Heart left ventricle (tissue), 16 donors: ENCODE measurements at regions not wholly inside any gene's neighbourhood (a gene's known extent, or its start where the extent isn't known, plus 50 kb on each side); places are given as distances from the start of the nearest gene placed in this dataset.

ENCODE experiments used
- ATAC-seq, 4 donors: fragments of 200-7000 bp; cut with Tn5 transposase; one replicate each; pipeline ENCODE4 v1.9.1; 2020 to 2022; ENCODE audit warnings: moderate library complexity in 4 of 4, mild to moderate bottlenecking in 3 of 4, moderate number of reproducible peaks in 1 of 4
- DNase-seq, 5 donors: peaks; one replicate each; pipeline ENCODE4 v3.0.0-alpha.2; 2020
- H3K27ac ChIP-seq, 12 donors: fragments of 200-600 bp; sonication (generic) in 4 of 12; one replicate each; pipeline versions ENCODE4 v1.5.0 to v1.8.0; 2016 to 2022; ENCODE audit warnings: mild to moderate bottlenecking in 2 of 12
- H3K27me3 ChIP-seq, 9 donors: fragments of 200-600 bp; sonication (generic) in 2 of 9; one replicate each; pipeline versions ENCODE4 v1.5.1 to v1.8.0; 2016 to 2022; ENCODE audit warnings: mild to moderate bottlenecking in 3 of 9
- H3K36me3 ChIP-seq, 9 donors: fragments of 200-600 bp; sonication (generic) in 2 of 9; one replicate each; pipeline versions ENCODE4 v1.5.0 to v1.8.0; 2018 to 2022; ENCODE audit warnings: mild to moderate bottlenecking in 2 of 9
- H3K4me1 ChIP-seq, 12 donors: fragments of 200-600 bp; sonication (generic) in 4 of 12; one replicate each; pipeline versions ENCODE4 v1.5.0 to v1.8.0; 2016 to 2022; ENCODE audit warnings: mild to moderate bottlenecking in 3 of 12
- H3K4me3 ChIP-seq, 12 donors: fragments of 200-600 bp; sonication (generic) in 4 of 12; one replicate each; pipeline versions ENCODE4 v1.5.0 to v1.8.0; 2017 to 2022; ENCODE audit warnings: mild to moderate bottlenecking in 9 of 12, moderate library complexity in 4 of 12
- H3K9me3 ChIP-seq, 12 donors: fragments of 200-600 bp; sonication (generic) in 4 of 12; one replicate each; pipeline versions ENCODE4 v1.5.0 to v1.8.0; 2016 to 2022; ENCODE audit warnings: mild to moderate bottlenecking in 1 of 12
- POLR2A ChIP-seq, 2 donors: fragments of 450-650 bp; IDR thresholded peaks; one replicate each; pipeline ENCODE4 v1.6.1; 2017; ENCODE audit warnings: antibody characterized with exemption in 2 of 2, mild to moderate bottlenecking in 2 of 2, moderate library complexity in 2 of 2
- WGBS, 4 donors: extraction: QIAGEN DNeasy Blood & Tissue Kit in 2 of 4; methylation state at CpG; one replicate each; pipeline versions ENCODE4 v1.1.5 to v1.1.7; 2013 to 2018; 5-methylcytosine and 5-hydroxymethylcytosine counted together
- intact Hi-C, 10 donors: fragments of 100-400 bp; cut with DNase I; formaldehyde crosslinking; loops; one replicate each; pipeline versions ENCODE4 v1.11.1 to v1.14.2; 2022
- TF ChIP-seq, protein P1 (sequence below), 12 donors: fragments of 200-600 bp; sonication (generic) in 4 of 12; IDR thresholded peaks; one replicate each; pipeline versions ENCODE4 v1.5.0 to v1.8.0; 2018 to 2022; ENCODE audit warnings: antibody characterized with exemption in 12 of 12, mild to moderate bottlenecking in 5 of 12
- donor health status: ischemic (EF 13 %, LVEDD 7.1; RV severe dilation, severe dysfunction).
- donor health status: healthy with polysubstance abuse.
- donor health status: DM: no; HTN: yes; CAD: no.
- donor health status: DM: no; HTN: no; CAD: no.
- donor health status: ischemic (EF 25% LVEDD 6.9; RV normal size, moderate dysfunction).
- donor health status: ischemic (EF 25% LVEDD 5.7; RV mildly dilated, moderate dysfunction).
- donor health status: healthy.
- donor health status: DM: yes; HTN: yes; CAD: no.
- donor health status: ischemic (EF 35%, LVEDD 5.7; RV mildly dilated, moderate dysfunction).
- donor health status: nonischemic (EF 11% LVEDD 7.7; RV severe dilation, severe dysfunction).
- donor health status: DM: yes; HTN: yes; CAD: no.
- donor health status: PGD.
- donor health status: ischemic (EF 29% LVEDD 5.4; RV normal size, mild dysfunction).
- donor health status: nonischemic (EF 23%, LVEDD 6.1; RV moderate dilation, normal function).

DNA sequence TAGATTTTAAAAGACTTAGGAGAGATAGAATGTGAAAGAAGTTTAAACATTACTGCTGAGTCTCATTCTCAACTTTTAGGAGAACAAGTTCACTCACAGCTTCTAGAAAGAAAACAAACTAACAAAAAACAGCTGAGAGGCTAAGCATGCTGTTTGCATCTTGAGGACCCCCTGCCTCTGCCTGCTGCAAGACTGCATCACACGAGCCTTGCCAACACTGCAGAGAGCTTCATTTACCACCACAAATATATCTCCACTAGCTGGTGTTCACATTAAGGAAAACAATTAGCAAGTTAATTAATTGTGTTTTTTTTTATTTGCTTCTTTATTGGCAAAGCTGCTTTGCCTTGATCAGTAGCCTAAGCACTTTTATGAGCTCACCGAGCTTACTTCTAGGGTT, 336.6 kb upstream of the KIAA1217 start:
- Histone ChIP-seq H3K4me1 (peaks cover 0 to 3% (median 0%) of the 10 kb centered on the region in 12 donors), H3K4me3 (no peak overlapping the region), H3K27me3 (no peaks in the 10 kb centered on the region), H3K9me3 (no peaks in the 10 kb centered on the region), H3K36me3 (no peaks in the 10 kb centered on the region), H3K27ac (no peak overlapping the region)
- ATAC-seq: no peak
- 65 to 73% (median 69%) methylated on average over 2 of the region's 2 CpGs for WGBS, 4 donors
- intact Hi-C loops: no loop called here
- TF ChIP-seq, protein P1, sequence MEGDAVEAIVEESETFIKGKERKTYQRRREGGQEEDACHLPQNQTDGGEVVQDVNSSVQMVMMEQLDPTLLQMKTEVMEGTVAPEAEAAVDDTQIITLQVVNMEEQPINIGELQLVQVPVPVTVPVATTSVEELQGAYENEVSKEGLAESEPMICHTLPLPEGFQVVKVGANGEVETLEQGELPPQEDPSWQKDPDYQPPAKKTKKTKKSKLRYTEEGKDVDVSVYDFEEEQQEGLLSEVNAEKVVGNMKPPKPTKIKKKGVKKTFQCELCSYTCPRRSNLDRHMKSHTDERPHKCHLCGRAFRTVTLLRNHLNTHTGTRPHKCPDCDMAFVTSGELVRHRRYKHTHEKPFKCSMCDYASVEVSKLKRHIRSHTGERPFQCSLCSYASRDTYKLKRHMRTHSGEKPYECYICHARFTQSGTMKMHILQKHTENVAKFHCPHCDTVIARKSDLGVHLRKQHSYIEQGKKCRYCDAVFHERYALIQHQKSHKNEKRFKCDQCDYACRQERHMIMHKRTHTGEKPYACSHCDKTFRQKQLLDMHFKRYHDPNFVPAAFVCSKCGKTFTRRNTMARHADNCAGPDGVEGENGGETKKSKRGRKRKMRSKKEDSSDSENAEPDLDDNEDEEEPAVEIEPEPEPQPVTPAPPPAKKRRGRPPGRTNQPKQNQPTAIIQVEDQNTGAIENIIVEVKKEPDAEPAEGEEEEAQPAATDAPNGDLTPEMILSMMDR (IDR thresholded peaks at IDR 0.05): no peak
- no peak for DNase-seq

DNA sequence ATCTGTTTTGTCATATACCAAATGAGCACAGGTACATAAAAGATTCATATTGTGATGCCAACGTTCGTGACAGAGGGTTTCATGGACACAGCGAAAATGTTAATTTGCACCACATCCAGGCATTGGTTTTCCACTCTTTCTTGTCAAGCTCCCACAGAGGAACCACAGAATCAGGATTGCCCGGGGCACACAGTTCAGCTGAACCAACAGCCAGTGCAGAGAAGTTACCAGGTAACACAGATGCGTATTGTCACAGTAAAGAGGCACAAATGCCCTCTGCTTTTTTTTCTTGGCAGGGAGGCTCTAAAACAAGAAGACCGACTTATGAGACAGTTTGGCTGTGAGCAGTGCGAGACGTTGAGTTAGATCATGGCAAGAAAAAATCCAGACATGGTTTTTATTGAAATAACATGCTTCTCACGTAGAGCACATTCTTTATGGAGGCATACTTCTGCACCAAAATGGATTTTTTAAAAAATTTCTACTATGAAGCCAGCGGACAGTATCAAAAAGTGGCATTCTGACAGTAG, 331.1 kb upstream of the KIAA1217 start:
- Histone ChIP-seq H3K36me3 (no peaks in the 10 kb centered on the region), H3K27ac (no peak overlapping the region), H3K4me1 (no peaks in the 10 kb centered on the region), H3K9me3 (no peaks in the 10 kb centered on the region), H3K4me3 (no peak overlapping the region), H3K27me3 (peaks cover 0 to 6% (median 0%) of the 10 kb centered on the region in 9 donors)
- intact Hi-C loops: no loop called here
- TF ChIP-seq, protein P1 (IDR thresholded peaks at IDR 0.05): no peak
- no peak for TF ChIP-seq POLR2A (IDR thresholded peaks at IDR 0.05)
- 82 to 85% (median 83%) methylated on average over 10 of the region's 10 CpGs for WGBS, 4 donors
- ATAC-seq (no peak), DNase-seq (no peak)

DNA sequence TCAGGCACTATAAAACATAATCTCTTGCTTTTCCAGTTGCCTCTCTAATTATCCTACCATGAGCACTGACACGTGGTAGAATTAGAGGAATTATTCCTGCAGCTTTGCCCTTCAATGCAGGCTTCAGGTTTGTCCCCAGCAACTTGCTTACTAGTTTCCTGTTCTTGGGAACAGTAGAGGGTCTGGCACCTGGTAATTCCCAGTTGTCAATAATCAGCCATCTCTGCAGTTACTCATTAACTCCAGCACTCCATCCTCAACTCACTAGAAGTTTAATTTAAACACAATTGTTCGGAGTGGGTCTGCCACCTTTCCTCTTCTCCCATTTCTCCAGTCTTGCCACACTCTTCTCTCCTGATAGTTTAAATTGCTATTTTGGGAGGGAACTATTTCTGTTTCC, 324.3 kb upstream of the KIAA1217 start:
- peaks cover 0 to 4% (median 0%) of the 10 kb centered on the region in 12 donors for H3K4me1 ChIP-seq
- ATAC-seq (no peak), DNase-seq (no peak)
- no peaks in the 10 kb centered on the region for H3K9me3 ChIP-seq
- intact Hi-C loops: no loop called here
- no peak overlapping the region for H3K27ac ChIP-seq
- TF ChIP-seq, protein P1 (IDR thresholded peaks at IDR 0.05): no peak
- no peak for TF ChIP-seq POLR2A (IDR thresholded peaks at IDR 0.05)
- no peak overlapping the region for H3K4me3 ChIP-seq
- peaks cover 0 to 5% (median 0%) of the 10 kb centered on the region in 9 donors for H3K27me3 ChIP-seq
- no peaks in the 10 kb centered on the region for H3K36me3 ChIP-seq
- WGBS, 4 donors: 54 to 62% (median 59%) methylated on average over 2 of the region's 2 CpGs

DNA sequence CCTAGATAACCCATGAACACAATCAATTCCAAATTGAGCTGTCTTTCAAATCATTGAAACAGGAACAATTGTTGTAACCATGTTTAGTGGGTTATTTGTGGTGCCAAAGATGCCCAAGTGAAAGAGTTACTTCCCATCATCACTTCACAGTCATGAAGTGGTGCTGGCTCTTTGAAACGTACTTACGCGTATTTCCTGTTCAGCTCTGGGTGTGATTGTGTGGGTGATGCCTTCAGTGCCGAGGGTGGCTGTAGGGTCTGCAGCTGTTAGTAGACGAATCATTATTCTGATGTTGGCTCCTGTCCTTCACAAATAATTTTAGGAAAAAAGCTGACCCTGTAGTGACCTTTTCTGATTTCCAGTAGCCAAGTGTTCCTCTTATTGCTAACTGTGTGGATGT, 323.1 kb upstream of the KIAA1217 start:
- DNase-seq (no peak), ATAC-seq (no peak)
- intact Hi-C loops: loop anchor here in 1 of 10 donors (2.0 kb wide), 1 partner anchor 311 kb away; no protein-coding TSS in a partner anchor
- H3K4me1 ChIP-seq: peaks cover 0 to 4% (median 0%) of the 10 kb centered on the region in 12 donors
- no peaks in the 10 kb centered on the region for H3K9me3 ChIP-seq
- H3K27ac ChIP-seq: no peak overlapping the region
- H3K27me3 ChIP-seq: peaks cover 0 to 3% (median 0%) of the 10 kb centered on the region in 9 donors
- TF ChIP-seq, protein P1 (IDR thresholded peaks at IDR 0.05): no peak
- no peak for TF ChIP-seq POLR2A (IDR thresholded peaks at IDR 0.05)
- H3K4me3 ChIP-seq: no peak overlapping the region
- H3K36me3 ChIP-seq: no peaks in the 10 kb centered on the region
- 54 to 64% (median 57%) methylated on average over 5 of the region's 5 CpGs for WGBS, 4 donors
